CD14-positive monocyte (primary cell): ENCODE measurements at regions not wholly inside any gene's neighbourhood (a gene's known extent, or its start where the extent isn't known, plus 50 kb on each side); places are given as distances from the start of the nearest gene placed in this dataset.

Experiments used
- DNase-seq, 3 donors: peaks; one replicate each; pipeline ENCODE4 v3.0.0-alpha.2; 2011 to 2022
- H2AFZ ChIP-seq: 2 replicates; pipeline ENCODE4 v1.6.0; 2012; ENCODE audit warnings: mild to moderate bottlenecking, low read depth, low read length, inconsistent platforms; ENCODE audit not compliant: insufficient read depth, poor library complexity, severe bottlenecking
- H3K27ac ChIP-seq, 2 donors: 1 replicate in 1 of 2; 2 replicates in 1 of 2; pipeline ENCODE4 v1.5.1; 2012 to 2013; ENCODE audit warnings: low read length in 2 of 2, control low read depth in 1 of 2, inconsistent platforms in 1 of 2, low read depth in 1 of 2, mild to moderate bottlenecking in 1 of 2
- H3K27me3 ChIP-seq, 2 donors: one replicate each; pipeline versions ENCODE4 v1.6.0 to v1.6.1; 2011 to 2013; ENCODE audit warnings: low read length in 2 of 2; ENCODE audit not compliant: control insufficient read depth in 2 of 2, insufficient read depth in 2 of 2
- H3K36me3 ChIP-seq, 2 donors: replicated peaks in 1 of 2; 1 replicate in 1 of 2; 2 replicates in 1 of 2; pipeline versions ENCODE4 v1.5.1 to v1.6.1; 2012 to 2013; ENCODE audit warnings: low read length in 2 of 2, control low read depth in 1 of 2, inconsistent platforms in 1 of 2, mild to moderate bottlenecking in 1 of 2; ENCODE audit not compliant: insufficient read depth in 2 of 2, control insufficient read depth in 1 of 2
- H3K4me1 ChIP-seq, 2 donors: 1 replicate in 1 of 2; 2 replicates in 1 of 2; pipeline versions ENCODE4 v1.5.1 to v1.6.1; 2012 to 2013; ENCODE audit warnings: low read length in 2 of 2, control low read depth in 1 of 2, inconsistent platforms in 1 of 2, mild to moderate bottlenecking in 1 of 2, moderate library complexity in 1 of 2; ENCODE audit not compliant: insufficient read depth in 2 of 2, control insufficient read depth in 1 of 2
- H3K4me2 ChIP-seq: replicated peaks from 2 replicates; pipeline ENCODE3; 2012; ENCODE audit warnings: low read length, moderate library complexity, mild to moderate bottlenecking; ENCODE audit not compliant: poor library complexity, severe bottlenecking; ENCODE audit errors: extremely low read depth
- H3K4me3 ChIP-seq, 3 experiments: fragments of 200-600 bp in 1 of 3; sonication (generic) in 1 of 3; replicated peaks in 1 of 3; 1 replicate in 2 of 3; 2 replicates in 1 of 3; pipeline ENCODE4 v1.5.1; 2011 to 2013; ENCODE audit warnings: low read length in 3 of 3, mild to moderate bottlenecking in 3 of 3, control low read depth in 2 of 3, low read depth in 2 of 3, inconsistent platforms in 1 of 3, moderate library complexity in 1 of 3
- H3K79me2 ChIP-seq: 2 replicates; pipeline ENCODE4 v1.6.0; 2012; ENCODE audit warnings: mild to moderate bottlenecking, control low read depth, inconsistent platforms, low read length, moderate library complexity; ENCODE audit not compliant: insufficient read depth
- H3K9ac ChIP-seq: 2 replicates; pipeline ENCODE4 v1.6.0; 2017; ENCODE audit warnings: low read length, mild to moderate bottlenecking; ENCODE audit not compliant: insufficient read depth, poor library complexity, severe bottlenecking
- H3K9me3 ChIP-seq, 2 donors: replicated peaks in 1 of 2; 1 replicate in 1 of 2; 2 replicates in 1 of 2; pipeline versions ENCODE4 v1.5.1 to v1.6.1; 2012 to 2013; ENCODE audit warnings: low read length in 2 of 2, control low read depth in 1 of 2; ENCODE audit not compliant: control insufficient read depth in 1 of 2, insufficient read depth in 1 of 2
- H4K20me1 ChIP-seq: 2 replicates; pipeline ENCODE4 v1.6.0; 2012; ENCODE audit warnings: mild to moderate bottlenecking, low read length, control low read depth, moderate library complexity; ENCODE audit not compliant: insufficient read depth
- H3K27ac Mint-ChIP-seq, 7 donors: one replicate each; pipeline ENCODE4 v1.8.0; 2020; ENCODE audit warnings: mild to moderate bottlenecking in 7 of 7, mixed read lengths in 7 of 7, moderate library complexity in 6 of 7, inconsistent platforms in 2 of 7
- H3K27me3 Mint-ChIP-seq, 3 donors: one replicate each; pipeline ENCODE4 v1.8.0; 2021 to 2022; ENCODE audit warnings: low read depth in 3 of 3, mild to moderate bottlenecking in 3 of 3, mixed read lengths in 3 of 3, moderate library complexity in 3 of 3, inconsistent platforms in 1 of 3
- H3K36me3 Mint-ChIP-seq, 2 donors: one replicate each; pipeline ENCODE4 v1.8.0; 2020; ENCODE audit warnings: mixed read lengths in 2 of 2, inconsistent platforms in 1 of 2, mild to moderate bottlenecking in 1 of 2
- H3K4me1 Mint-ChIP-seq: one replicate; pipeline ENCODE4 v1.8.0; 2020; ENCODE audit warnings: mild to moderate bottlenecking, mixed read lengths
- H3K4me3 Mint-ChIP-seq, 2 donors: one replicate each; pipeline ENCODE4 v1.8.0; 2020; ENCODE audit warnings: mild to moderate bottlenecking in 2 of 2, mixed read lengths in 2 of 2, moderate library complexity in 1 of 2
- H3K9me3 Mint-ChIP-seq, 7 donors: one replicate each; pipeline ENCODE4 v1.8.0; 2020 to 2022; ENCODE audit warnings: mixed read lengths in 7 of 7, mild to moderate bottlenecking in 6 of 7, moderate library complexity in 6 of 7, inconsistent platforms in 2 of 7
- CTCF ChIP-seq: fragments of 200-600 bp; IDR thresholded peaks from one replicate; pipeline ENCODE4 v1.8.0; 2022; ENCODE audit warnings: antibody characterized with exemption, mild to moderate bottlenecking
- WGBS: methylation state at CpG from one replicate; pipeline ENCODE4 v1.1.5; 2013; ENCODE audit warnings: missing lambda C conversion rate; ENCODE audit not compliant: insufficient coverage; 5-methylcytosine and 5-hydroxymethylcytosine counted together
- intact Hi-C, 2 donors: fragments of 100-400 bp; cut with micrococcal nuclease; formaldehyde crosslinking; loops; one replicate each; pipeline versions ENCODE4 v1.15.0 to v1.15.1; 2023

DNA sequence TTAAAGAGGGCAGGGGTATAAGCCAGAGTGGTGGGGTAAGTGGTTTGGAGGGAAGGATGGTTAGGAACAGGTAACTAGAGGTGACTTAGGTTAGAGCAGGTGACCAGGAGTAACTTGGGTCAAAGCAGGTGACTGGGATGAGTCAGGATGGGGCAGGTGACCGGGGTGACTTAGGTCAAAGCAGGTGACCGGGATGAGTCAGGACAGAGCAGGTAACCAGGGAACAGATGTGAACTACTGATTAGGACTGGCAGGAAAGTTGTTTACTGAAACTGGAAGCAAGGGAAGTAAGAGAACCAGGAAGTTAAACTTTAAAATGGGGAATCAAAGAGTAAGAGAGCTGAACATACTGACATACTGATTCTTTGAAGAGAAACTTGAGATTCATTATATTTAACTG is 57.4 kb downstream of the FSCB start:
- Mint-ChIP-seq H3K27ac (no peak overlapping the region), H3K36me3 (no peaks in the 10 kb centered on the region), H3K4me1 (no peaks in the 10 kb centered on the region), H3K4me3 (no peak overlapping the region), H3K9me3 (peaks cover 5 to 26% (median 16%) of the 10 kb centered on the region in 7 donors), H3K27me3 (no peaks in the 10 kb centered on the region)
- WGBS = 75% methylated on average over 2 of the region's 2 CpGs
- Histone ChIP-seq H3K4me2 (no peak overlapping the region), H3K9ac (no peak overlapping the region), H3K4me1 (no peaks in the 10 kb centered on the region), H3K27me3 (no peaks in the 10 kb centered on the region), H2AFZ (no peak overlapping the region), H3K27ac (no peak overlapping the region), H3K36me3 (no peaks in the 10 kb centered on the region), H3K4me3 (no peak overlapping the region), H3K9me3 (peaks cover 29 to 37% of the 10 kb centered on the region in 2 donors), H4K20me1 (no peaks in the 10 kb centered on the region), H3K79me2 (no peaks in the 10 kb centered on the region)
- no peak for DNase-seq
- no peak for TF ChIP-seq CTCF
- intact Hi-C loops = no loop called here

- H3K4me2 ChIP-seq = no peak overlapping the region
These were observed 58.1 kb downstream of the FSCB start for GRCh38 chr14:44448951-44449358.

More at GRCh38 chr14:44448951-44449358, 58.1 kb downstream of the FSCB start:
- TF ChIP-seq CTCF = no peak
- Histone ChIP-seq H3K27me3 (no peaks in the 10 kb centered on the region), H3K36me3 (no peaks in the 10 kb centered on the region), H3K4me3 (no peak overlapping the region), H3K79me2 (no peaks in the 10 kb centered on the region), H3K9me3 (peaks cover 29 to 31% of the 10 kb centered on the region in 2 donors), H3K4me1 (no peaks in the 10 kb centered on the region), H4K20me1 (no peaks in the 10 kb centered on the region), H3K27ac (no peak overlapping the region), H2AFZ (no peak overlapping the region), H3K9ac (no peak overlapping the region)
- intact Hi-C loops = no loop called here
- Mint-ChIP-seq H3K27ac (no peak overlapping the region), H3K36me3 (no peaks in the 10 kb centered on the region), H3K4me3 (no peak overlapping the region), H3K4me1 (no peaks in the 10 kb centered on the region), H3K9me3 (peaks cover 5 to 26% (median 17%) of the 10 kb centered on the region in 7 donors), H3K27me3 (no peaks in the 10 kb centered on the region)
- no peak for DNase-seq
- WGBS = 100% methylated on average over 2 of the region's 5 CpGs
